ENCODE measurements at regions not wholly inside any gene's neighbourhood (a gene's known extent, or its start where the extent isn't known, plus 50 kb on each side); places are given as distances from the start of the nearest gene placed in this dataset.

DNA sequence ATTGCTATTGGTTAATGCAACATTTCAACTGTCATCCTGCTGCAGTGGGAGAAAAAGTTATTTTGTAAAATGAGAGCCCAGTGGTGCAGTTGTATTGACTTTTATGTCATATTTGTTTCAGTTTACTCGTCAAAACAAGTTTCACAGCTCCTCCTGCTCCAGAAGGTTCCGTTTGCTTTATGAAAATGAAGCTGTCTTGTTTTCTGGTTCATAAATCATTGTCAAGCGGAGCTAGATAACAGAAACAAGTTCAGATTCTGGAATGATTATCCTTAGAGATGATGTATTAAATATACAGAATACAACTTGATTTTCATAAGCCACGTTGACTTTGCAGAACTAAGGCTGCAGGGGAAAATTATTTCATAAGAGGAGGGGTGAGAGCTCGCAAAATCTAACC, 970.5 kb upstream of the NR2F2 start:
- TF ChIP-seq POLR2AphosphoS5 (IDR thresholded peaks at IDR 0.05; ENCODE audit: low read depth): no peak
- TF ChIP-seq, protein P1, sequence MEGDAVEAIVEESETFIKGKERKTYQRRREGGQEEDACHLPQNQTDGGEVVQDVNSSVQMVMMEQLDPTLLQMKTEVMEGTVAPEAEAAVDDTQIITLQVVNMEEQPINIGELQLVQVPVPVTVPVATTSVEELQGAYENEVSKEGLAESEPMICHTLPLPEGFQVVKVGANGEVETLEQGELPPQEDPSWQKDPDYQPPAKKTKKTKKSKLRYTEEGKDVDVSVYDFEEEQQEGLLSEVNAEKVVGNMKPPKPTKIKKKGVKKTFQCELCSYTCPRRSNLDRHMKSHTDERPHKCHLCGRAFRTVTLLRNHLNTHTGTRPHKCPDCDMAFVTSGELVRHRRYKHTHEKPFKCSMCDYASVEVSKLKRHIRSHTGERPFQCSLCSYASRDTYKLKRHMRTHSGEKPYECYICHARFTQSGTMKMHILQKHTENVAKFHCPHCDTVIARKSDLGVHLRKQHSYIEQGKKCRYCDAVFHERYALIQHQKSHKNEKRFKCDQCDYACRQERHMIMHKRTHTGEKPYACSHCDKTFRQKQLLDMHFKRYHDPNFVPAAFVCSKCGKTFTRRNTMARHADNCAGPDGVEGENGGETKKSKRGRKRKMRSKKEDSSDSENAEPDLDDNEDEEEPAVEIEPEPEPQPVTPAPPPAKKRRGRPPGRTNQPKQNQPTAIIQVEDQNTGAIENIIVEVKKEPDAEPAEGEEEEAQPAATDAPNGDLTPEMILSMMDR (IDR thresholded peaks at IDR 0.05; ENCODE audit: insufficient read depth, low read length): no peak
